ENCODE measurements at regions not wholly inside any gene's neighbourhood (a gene's known extent, or its start where the extent isn't known, plus 50 kb on each side); places are given as distances from the start of the nearest gene placed in this dataset.

GRCh38 chr20:5471368-5471767, 139.4 kb downstream of the GPCPD1 start:
- H3K27ac ChIP-seq: no peak overlapping the region
- peak overlapping the region in 6 of 12 donors; percentile 9 to 39 (median 30) for H3K4me3 ChIP-seq
- 71 to 84% (median 82%) methylated on average over 15 to 18 of the region's 18 CpGs for WGBS, 4 donors
- no peaks in the 10 kb centered on the region for H3K4me1 ChIP-seq
- intact Hi-C loops (cut with DNase I): no loop called here
- peaks cover 0 to 12% (median 0%) of the 10 kb centered on the region in 9 donors for H3K27me3 ChIP-seq
- no peaks in the 10 kb centered on the region for H3K36me3 ChIP-seq
- DNase-seq (no peak), ATAC-seq (peak in 2 of 4 donors; percentile 11 to 35)
- TF ChIP-seq POLR2A (IDR thresholded peaks at IDR 0.05): no peak
- no peak for TF ChIP-seq CTCF (IDR thresholded peaks at IDR 0.05)
- H3K9me3 ChIP-seq: no peaks in the 10 kb centered on the region

- Histone ChIP-seq H3K36me3 (no peaks in the 10 kb centered on the region), H3K4me3 (no peak overlapping the region), H3K4me1 (no peaks in the 10 kb centered on the region), H3K27me3 (peaks cover 0 to 12% (median 0%) of the 10 kb centered on the region in 9 donors), H3K27ac (no peak overlapping the region), H3K9me3 (no peaks in the 10 kb centered on the region)
- WGBS, 4 donors: 90 to 94% (median 91%) methylated on average over 12 to 16 of the region's 16 CpGs
- TF ChIP-seq CTCF (IDR thresholded peaks at IDR 0.05) (no peak), POLR2A (IDR thresholded peaks at IDR 0.05) (no peak)
- intact Hi-C loops (cut with DNase I): no loop called here
- DNase-seq: no peak
- no peak for ATAC-seq
Measured at GRCh38 chr20:5470943-5471342, 139.9 kb downstream of the GPCPD1 start.

GRCh38 chr20:5470458-5470857, 140.3 kb downstream of the GPCPD1 start:
- Histone ChIP-seq H3K36me3 (no peaks in the 10 kb centered on the region), H3K4me1 (no peaks in the 10 kb centered on the region), H3K9me3 (no peaks in the 10 kb centered on the region), H3K27ac (no peak overlapping the region), H3K27me3 (peaks cover 0 to 12% (median 0%) of the 10 kb centered on the region in 9 donors), H3K4me3 (no peak overlapping the region)
- TF ChIP-seq POLR2A (IDR thresholded peaks at IDR 0.05) (no peak), CTCF (IDR thresholded peaks at IDR 0.05) (no peak)
- ATAC-seq (no peak), DNase-seq (no peak)
- WGBS, 4 donors: 51 to 69% (median 64%) methylated on average over 4 of the region's 4 CpGs
- intact Hi-C loops (cut with DNase I): no loop called here

GRCh38 chr20:5469111-5469510, 141.7 kb downstream of the GPCPD1 start:
- peaks cover 0 to 21% (median 0%) of the 10 kb centered on the region in 9 donors for H3K27me3 ChIP-seq
- no peak overlapping the region for H3K4me3 ChIP-seq
- H3K27ac ChIP-seq: no peak overlapping the region
- no peaks in the 10 kb centered on the region for H3K36me3 ChIP-seq
- ATAC-seq (no peak), DNase-seq (no peak)
- 69 to 80% (median 72%) methylated on average over 3 of the region's 3 CpGs for WGBS, 4 donors
- H3K9me3 ChIP-seq: no peaks in the 10 kb centered on the region
- TF ChIP-seq POLR2A (IDR thresholded peaks at IDR 0.05): no peak
- TF ChIP-seq CTCF (IDR thresholded peaks at IDR 0.05): no peak
- intact Hi-C loops (cut with DNase I): no loop called here
- H3K4me1 ChIP-seq: no peaks in the 10 kb centered on the region
